Caco-2 (cell line): ENCODE measurements at regions not wholly inside any gene's neighbourhood (a gene's known extent, or its start where the extent isn't known, plus 50 kb on each side); places are given as distances from the start of the nearest gene placed in this dataset.

Source experiments
- BruUV-seq: library from RNA; stranded (reverse); fragments of 400-500 nt; replicated peaks from 2 replicates; lab custom pipeline; 2021; lab: Mats Ljungman, UMichigan
- CTCF ChIA-PET: fragments of 300-600 bp; sonication (Branson Sonifier 250); formaldehyde crosslinking; loops from one replicate; lab custom pipeline; 2022; ENCODE audit warnings: antibody characterized with exemption; lab: Charles Lee
- POLR2A ChIA-PET: fragments of 300-600 bp; sonication (Branson Sonifier 250); formaldehyde crosslinking; loops from one replicate; lab custom pipeline; 2022; ENCODE audit warnings: antibody characterized with exemption; lab: Charles Lee
- DNase-seq, 2 experiments: peaks; one replicate each; pipeline versions ENCODE4 v3.0.0 to v3.0.0-alpha.2; 2020 to 2022
- H3K27me3 ChIP-seq: replicated peaks from 2 replicates; pipeline ENCODE4 v1.6.0; 2011; ENCODE audit warnings: low read length; ENCODE audit not compliant: control insufficient read depth, insufficient read depth
- H3K36me3 ChIP-seq: 2 replicates; pipeline ENCODE4 v1.5.1; 2011; ENCODE audit warnings: low read length; ENCODE audit not compliant: control insufficient read depth, insufficient read depth
- H3K4me1 ChIP-seq: fragments of 250-450 bp; sonication (Bioruptor Pico); 2 replicates; pipeline ENCODE4 v1.5.1; 2020; ENCODE audit warnings: mild to moderate bottlenecking
- H3K4me3 ChIP-seq: 2 replicates; pipeline ENCODE4 v1.5.1; 2011; ENCODE audit warnings: low read depth, mild to moderate bottlenecking, control low read depth, low read length
- H3K9me3 ChIP-seq: fragments of 250-450 bp; sonication (Bioruptor Pico); 2 replicates; pipeline ENCODE4 v1.5.1; 2020; ENCODE audit warnings: mild to moderate bottlenecking, moderate library complexity
- H3K27ac Mint-ChIP-seq: one replicate; pipeline ENCODE4 v1.8.0; 2022; ENCODE audit warnings: mixed read lengths; ENCODE audit not compliant: unreplicated experiment
- H3K27me3 Mint-ChIP-seq: one replicate; pipeline ENCODE4 v1.8.0; 2022; ENCODE audit warnings: mixed read lengths; ENCODE audit not compliant: insufficient read depth, unreplicated experiment
- H3K36me3 Mint-ChIP-seq: one replicate; pipeline ENCODE4 v1.8.0; 2022; ENCODE audit warnings: mild to moderate bottlenecking, mixed read lengths; ENCODE audit not compliant: insufficient read depth, unreplicated experiment
- H3K4me1 Mint-ChIP-seq: one replicate; pipeline ENCODE4 v1.8.0; 2022; ENCODE audit warnings: low read depth, mixed read lengths; ENCODE audit not compliant: unreplicated experiment
- H3K4me3 Mint-ChIP-seq: one replicate; pipeline ENCODE4 v1.8.0; 2022; ENCODE audit warnings: mild to moderate bottlenecking, moderate library complexity, mixed read lengths; ENCODE audit not compliant: unreplicated experiment
- H3K9me3 Mint-ChIP-seq: one replicate; pipeline ENCODE4 v1.8.0; 2022; ENCODE audit warnings: mixed read lengths; ENCODE audit not compliant: unreplicated experiment
- CTCF ChIP-seq, 2 experiments: fragments of 200-600 bp in 1 of 2; IDR thresholded peaks; 1 replicate in 1 of 2; 2 replicates in 1 of 2; pipeline versions ENCODE4 v1.5.1 to v1.8.0; 2011 to 2022; ENCODE audit warnings: antibody characterized with exemption in 1 of 2, control low read depth in 1 of 2, inconsistent platforms in 1 of 2, low read depth in 1 of 2, low read length in 1 of 2, mild to moderate bottlenecking in 1 of 2, moderate library complexity in 1 of 2; ENCODE audit not compliant: insufficient read depth in 1 of 2, severe bottlenecking in 1 of 2, unreplicated experiment in 1 of 2
- intact Hi-C: fragments of 100-400 bp; cut with micrococcal nuclease; formaldehyde crosslinking; loops from one replicate; pipeline ENCODE4 v1.10.0; 2022; ENCODE audit not compliant: unreplicated experiment

GRCh38 chr14:89491711-89492381 is 74.8 kb upstream of the FOXN3 start:
- no peaks in the 10 kb centered on the region for H3K27me3 ChIP-seq
- H3K4me3 ChIP-seq: no peak overlapping the region
- H3K9me3 ChIP-seq: no peaks in the 10 kb centered on the region
- Mint-ChIP-seq H3K27ac (no peak overlapping the region), H3K4me3 (no peak overlapping the region), H3K4me1 (no peaks in the 10 kb centered on the region), H3K9me3 (no peaks in the 10 kb centered on the region), H3K36me3 (no peaks in the 10 kb centered on the region), H3K27me3 (no peaks in the 10 kb centered on the region)
- no peaks in the 10 kb centered on the region for H3K36me3 ChIP-seq
- no peaks in the 10 kb centered on the region for H3K4me1 ChIP-seq
- BruUV-seq: no TSS peak
- ChIA-PET POLR2A (no interaction called here), CTCF (no interaction called here)
- DNase-seq: no peak
- no peak for TF ChIP-seq CTCF (IDR thresholded peaks at IDR 0.05; ENCODE audit: insufficient read depth in 1 of 2, low read depth in 1 of 2, low read length in 1 of 2, severe bottlenecking in 1 of 2, unreplicated experiment in 1 of 2)
- intact Hi-C loops: no loop called here

GRCh38 chr14:89490466-89490865 is 73.4 kb upstream of the FOXN3 start:
- Mint-ChIP-seq H3K27ac (no peak overlapping the region), H3K9me3 (no peaks in the 10 kb centered on the region), H3K4me1 (no peaks in the 10 kb centered on the region), H3K27me3 (no peaks in the 10 kb centered on the region), H3K4me3 (no peak overlapping the region), H3K36me3 (no peaks in the 10 kb centered on the region)
- no peak for TF ChIP-seq CTCF (IDR thresholded peaks at IDR 0.05; ENCODE audit: insufficient read depth in 1 of 2, low read depth in 1 of 2, low read length in 1 of 2, severe bottlenecking in 1 of 2, unreplicated experiment in 1 of 2)
- H3K27me3 ChIP-seq: no peaks in the 10 kb centered on the region
- intact Hi-C loops: no loop called here
- no peaks in the 10 kb centered on the region for H3K9me3 ChIP-seq
- ChIA-PET POLR2A (no interaction called here), CTCF (no interaction called here)
- no peak for DNase-seq
- no peak overlapping the region for H3K4me3 ChIP-seq
- no TSS peak for BruUV-seq
- no peaks in the 10 kb centered on the region for H3K4me1 ChIP-seq
- no peaks in the 10 kb centered on the region for H3K36me3 ChIP-seq

GRCh38 chr14:89489761-89490437 is 72.9 kb upstream of the FOXN3 start:
- H3K27me3 Mint-ChIP-seq: no peaks in the 10 kb centered on the region
- no peak overlapping the region for H3K4me3 Mint-ChIP-seq
- CTCF ChIA-PET: no interaction called here
- H3K4me1 Mint-ChIP-seq: no peaks in the 10 kb centered on the region
- Histone ChIP-seq H3K4me3 (no peak overlapping the region), H3K36me3 (no peaks in the 10 kb centered on the region), H3K27me3 (no peaks in the 10 kb centered on the region), H3K9me3 (no peaks in the 10 kb centered on the region), H3K4me1 (no peaks in the 10 kb centered on the region)
- TF ChIP-seq CTCF (IDR thresholded peaks at IDR 0.05; ENCODE audit: insufficient read depth in 1 of 2, low read depth in 1 of 2, low read length in 1 of 2, severe bottlenecking in 1 of 2, unreplicated experiment in 1 of 2): no peak
- H3K36me3 Mint-ChIP-seq: no peaks in the 10 kb centered on the region
- no TSS peak for BruUV-seq
- POLR2A ChIA-PET: no interaction called here
- H3K27ac Mint-ChIP-seq: no peak overlapping the region
- intact Hi-C loops: no loop called here
- no peak for DNase-seq
- no peaks in the 10 kb centered on the region for H3K9me3 Mint-ChIP-seq
